ENCODE measurements at regions not wholly inside any gene's neighbourhood (a gene's known extent, or its start where the extent isn't known, plus 50 kb on each side); places are given as distances from the start of the nearest gene placed in this dataset.

DNA sequence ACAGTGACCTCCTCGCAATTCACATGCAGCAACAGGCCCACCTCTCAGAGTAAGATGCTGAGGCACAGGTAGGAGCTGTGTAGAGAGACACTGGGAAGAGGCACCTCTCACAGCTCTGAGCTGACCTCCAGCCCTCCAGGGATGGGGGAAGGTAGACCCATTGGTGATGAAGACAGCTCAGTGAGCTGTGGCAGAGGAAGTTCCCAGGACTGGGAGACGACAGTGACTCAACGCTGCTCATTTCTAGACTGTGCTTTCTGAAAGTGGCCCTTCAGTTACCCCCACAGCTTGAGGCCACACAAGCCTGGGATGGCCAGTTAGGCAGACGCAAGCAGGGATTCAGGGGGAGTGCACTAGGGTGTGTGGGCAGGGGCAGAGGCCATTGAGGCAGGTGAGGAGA is 2073.2 kb downstream of the TP53TG3F start:
- H3K9ac ChIP-seq (ENCODE audit: low read length) = no peak overlapping the region
- H3K9me3 ChIP-seq (ENCODE audit: insufficient read depth, low read length) = no peaks in the 10 kb centered on the region
- no peak overlapping the region for H3K4me2 ChIP-seq (ENCODE audit: low read length)
- H4K20me1 ChIP-seq (ENCODE audit: insufficient read depth, low read length) = no peaks in the 10 kb centered on the region
- no peak overlapping the region for H3K4me3 ChIP-seq (ENCODE audit: low read length)
- H2AFZ ChIP-seq (ENCODE audit: low read depth, low read length) = no peak overlapping the region
- no peaks in the 10 kb centered on the region for H3K27me3 ChIP-seq (ENCODE audit: low read depth, low read length)
- TF ChIP-seq EZH2phosphoT487 (IDR thresholded peaks at IDR 0.05; ENCODE audit: low read depth) = no peak
- TF ChIP-seq, protein P1, sequence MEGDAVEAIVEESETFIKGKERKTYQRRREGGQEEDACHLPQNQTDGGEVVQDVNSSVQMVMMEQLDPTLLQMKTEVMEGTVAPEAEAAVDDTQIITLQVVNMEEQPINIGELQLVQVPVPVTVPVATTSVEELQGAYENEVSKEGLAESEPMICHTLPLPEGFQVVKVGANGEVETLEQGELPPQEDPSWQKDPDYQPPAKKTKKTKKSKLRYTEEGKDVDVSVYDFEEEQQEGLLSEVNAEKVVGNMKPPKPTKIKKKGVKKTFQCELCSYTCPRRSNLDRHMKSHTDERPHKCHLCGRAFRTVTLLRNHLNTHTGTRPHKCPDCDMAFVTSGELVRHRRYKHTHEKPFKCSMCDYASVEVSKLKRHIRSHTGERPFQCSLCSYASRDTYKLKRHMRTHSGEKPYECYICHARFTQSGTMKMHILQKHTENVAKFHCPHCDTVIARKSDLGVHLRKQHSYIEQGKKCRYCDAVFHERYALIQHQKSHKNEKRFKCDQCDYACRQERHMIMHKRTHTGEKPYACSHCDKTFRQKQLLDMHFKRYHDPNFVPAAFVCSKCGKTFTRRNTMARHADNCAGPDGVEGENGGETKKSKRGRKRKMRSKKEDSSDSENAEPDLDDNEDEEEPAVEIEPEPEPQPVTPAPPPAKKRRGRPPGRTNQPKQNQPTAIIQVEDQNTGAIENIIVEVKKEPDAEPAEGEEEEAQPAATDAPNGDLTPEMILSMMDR (IDR thresholded peaks at IDR 0.05; ENCODE audit: low read depth, low read length) = no peak
- no peak overlapping the region for H3K27ac ChIP-seq (ENCODE audit: low read length)
- H3K4me1 ChIP-seq (ENCODE audit: low read length) = no peaks in the 10 kb centered on the region
- H3K36me3 ChIP-seq (replicated peaks; ENCODE audit: low read depth, low read length) = no peaks in the 10 kb centered on the region
- no peaks in the 10 kb centered on the region for H3K79me2 ChIP-seq (ENCODE audit: low read length)

DNA sequence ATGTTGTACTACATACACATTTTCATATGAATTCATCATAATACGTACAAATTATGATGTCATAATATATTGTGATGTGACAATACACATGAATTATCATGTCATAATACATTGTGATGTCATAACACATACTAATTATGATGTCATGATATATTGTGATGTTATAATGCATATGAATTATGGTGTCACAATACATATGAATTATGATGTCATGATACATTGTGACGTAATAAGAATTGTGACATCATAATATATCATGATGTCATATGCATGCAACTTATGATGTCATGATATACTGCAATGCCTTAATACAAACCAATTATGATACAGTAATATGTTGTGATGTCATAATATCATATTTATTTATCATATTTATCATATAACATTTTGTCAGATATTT is 2074.3 kb downstream of the TP53TG3F start:
- H3K4me3 ChIP-seq (ENCODE audit: low read length) = no peak overlapping the region
- H3K4me2 ChIP-seq (ENCODE audit: low read length) = no peak overlapping the region
- no peaks in the 10 kb centered on the region for H3K9me3 ChIP-seq (ENCODE audit: insufficient read depth, low read length)
- no peaks in the 10 kb centered on the region for H3K36me3 ChIP-seq (replicated peaks; ENCODE audit: low read depth, low read length)
- H2AFZ ChIP-seq (ENCODE audit: low read depth, low read length) = no peak overlapping the region
- no peak overlapping the region for H3K27ac ChIP-seq (ENCODE audit: low read length)
- H4K20me1 ChIP-seq (ENCODE audit: insufficient read depth, low read length) = no peaks in the 10 kb centered on the region
- H3K79me2 ChIP-seq (ENCODE audit: low read length) = no peaks in the 10 kb centered on the region
- H3K9ac ChIP-seq (ENCODE audit: low read length) = no peak overlapping the region
- no peaks in the 10 kb centered on the region for H3K4me1 ChIP-seq (ENCODE audit: low read length)
- TF ChIP-seq, protein P1 (IDR thresholded peaks at IDR 0.05; ENCODE audit: low read depth, low read length) = no peak
- no peak for TF ChIP-seq EZH2phosphoT487 (IDR thresholded peaks at IDR 0.05; ENCODE audit: low read depth)
- H3K27me3 ChIP-seq (ENCODE audit: low read depth, low read length) = no peaks in the 10 kb centered on the region

GRCh38 chr16:35543486-35543885 is 2084.1 kb downstream of the TP53TG3F start:
- Histone ChIP-seq H2AFZ (ENCODE audit: low read depth, low read length) (no peak overlapping the region), H3K9ac (ENCODE audit: low read length) (no peak overlapping the region), H3K27me3 (ENCODE audit: low read depth, low read length) (no peaks in the 10 kb centered on the region), H3K79me2 (ENCODE audit: low read length) (no peaks in the 10 kb centered on the region), H4K20me1 (ENCODE audit: insufficient read depth, low read length) (no peaks in the 10 kb centered on the region), H3K36me3 (replicated peaks; ENCODE audit: low read depth, low read length) (no peaks in the 10 kb centered on the region), H3K27ac (ENCODE audit: low read length) (no peak overlapping the region), H3K4me2 (ENCODE audit: low read length) (no peak overlapping the region), H3K4me3 (ENCODE audit: low read length) (no peak overlapping the region), H3K4me1 (ENCODE audit: low read length) (no peaks in the 10 kb centered on the region), H3K9me3 (ENCODE audit: insufficient read depth, low read length) (no peaks in the 10 kb centered on the region)
- TF ChIP-seq, protein P1 (IDR thresholded peaks at IDR 0.05; ENCODE audit: low read depth, low read length) = no peak
- TF ChIP-seq EZH2phosphoT487 (IDR thresholded peaks at IDR 0.05; ENCODE audit: low read depth) = no peak

- no peak overlapping the region for H2AFZ ChIP-seq (ENCODE audit: low read depth, low read length)
- H4K20me1 ChIP-seq (ENCODE audit: insufficient read depth, low read length) = no peaks in the 10 kb centered on the region
- no peak overlapping the region for H3K4me3 ChIP-seq (ENCODE audit: low read length)
- no peak overlapping the region for H3K4me2 ChIP-seq (ENCODE audit: low read length)
- no peaks in the 10 kb centered on the region for H3K27me3 ChIP-seq (ENCODE audit: low read depth, low read length)
- no peak overlapping the region for H3K27ac ChIP-seq (ENCODE audit: low read length)
- H3K79me2 ChIP-seq (ENCODE audit: low read length) = no peaks in the 10 kb centered on the region
- TF ChIP-seq EZH2phosphoT487 (IDR thresholded peaks at IDR 0.05; ENCODE audit: low read depth) = no peak
- TF ChIP-seq, protein P1 (IDR thresholded peaks at IDR 0.05; ENCODE audit: low read depth, low read length) = no peak
- H3K9me3 ChIP-seq (ENCODE audit: insufficient read depth, low read length) = no peaks in the 10 kb centered on the region
- H3K9ac ChIP-seq (ENCODE audit: low read length) = no peak overlapping the region
- H3K36me3 ChIP-seq (replicated peaks; ENCODE audit: low read depth, low read length) = no peaks in the 10 kb centered on the region
- no peaks in the 10 kb centered on the region for H3K4me1 ChIP-seq (ENCODE audit: low read length)
Observed at GRCh38 chr16:35552763-35553162, 2093.4 kb downstream of the TP53TG3F start.

Data from OCI-LY3 (cell line).